H1 (cell line): ENCODE measurements at regions not wholly inside any gene's neighbourhood (a gene's known extent, or its start where the extent isn't known, plus 50 kb on each side); places are given as distances from the start of the nearest gene placed in this dataset.

Experiments
- BRCA1 ChIP-seq: IDR thresholded peaks from 2 replicates; pipeline ENCODE4 v1.6.1; 2012; ENCODE audit warnings: low read depth, low read length, improper control_type of control experiment
- CHD2 ChIP-seq: IDR thresholded peaks from 2 replicates; pipeline ENCODE4 v1.6.1; 2012; ENCODE audit warnings: low read length, improper control_type of control experiment
- EP300 ChIP-seq, 2 experiments: IDR thresholded peaks; 1 replicate in 1 of 2; 2 replicates in 1 of 2; pipeline ENCODE4 v1.6.1; 2011 to 2012; ENCODE audit warnings: low read depth in 2 of 2, low read length in 2 of 2, mild to moderate bottlenecking in 2 of 2, borderline replicate concordance in 1 of 2, inconsistent platforms in 1 of 2, moderate library complexity in 1 of 2
- EZH2 ChIP-seq: fragments of 200-600 bp; sonication (generic); IDR thresholded peaks from 2 replicates; pipeline ENCODE4 v1.7.1; 2012; ENCODE audit warnings: low read depth, mild to moderate bottlenecking, moderate library complexity, low read length, inconsistent platforms; ENCODE audit not compliant: severe bottlenecking
- POLR2A ChIP-seq, 2 experiments: IDR thresholded peaks; 1 replicate in 1 of 2; 2 replicates in 1 of 2; pipeline ENCODE4 v1.6.1; 2011; ENCODE audit warnings: low read depth in 2 of 2, low read length in 2 of 2, mild to moderate bottlenecking in 2 of 2; ENCODE audit errors: control extremely low read depth in 1 of 2
- POLR2AphosphoS5 ChIP-seq: IDR thresholded peaks from 2 replicates; pipeline ENCODE4 v1.6.1; 2011; ENCODE audit warnings: low read depth, low read length
- RAD21 ChIP-seq, 2 experiments: IDR thresholded peaks in 1 of 2; conservative IDR thresholded peaks in 1 of 2; 2 replicates each; pipeline ENCODE4 v1.6.1; 2011; ENCODE audit warnings: low read depth in 2 of 2, low read length in 2 of 2, improper control_type of control experiment in 1 of 2, inconsistent platforms in 1 of 2, mild to moderate bottlenecking in 1 of 2, moderate library complexity in 1 of 2
- RFX5 ChIP-seq: IDR thresholded peaks from 2 replicates; pipeline ENCODE4 v1.6.1; 2011; ENCODE audit warnings: low read depth, low read length, improper control_type of control experiment, borderline replicate concordance
- TBP ChIP-seq: IDR thresholded peaks from 2 replicates; pipeline ENCODE4 v1.6.1; 2011; ENCODE audit warnings: low read depth, low read length, improper control_type of control experiment
- ZNF274 ChIP-seq: IDR thresholded peaks from 2 replicates; pipeline ENCODE4 v1.7.0; 2012; ENCODE audit warnings: low read length, borderline replicate concordance; ENCODE audit errors: extremely low read depth
- TF ChIP-seq, protein P1 (sequence below): IDR thresholded peaks from 2 replicates; pipeline ENCODE4 v1.6.1; 2012; ENCODE audit warnings: inconsistent platforms
- TF ChIP-seq, protein P2 (sequence below), 3 experiments: IDR thresholded peaks; 1 replicate in 2 of 3; 2 replicates in 1 of 3; pipeline versions ENCODE4 v1.5.1 to v1.6.1; 2011; ENCODE audit warnings: low read length in 3 of 3, mild to moderate bottlenecking in 3 of 3, inconsistent platforms in 2 of 3, low read depth in 1 of 3, moderate library complexity in 1 of 3; ENCODE audit not compliant: insufficient read depth in 1 of 3; ENCODE audit errors: control extremely low read depth in 1 of 3

DNA sequence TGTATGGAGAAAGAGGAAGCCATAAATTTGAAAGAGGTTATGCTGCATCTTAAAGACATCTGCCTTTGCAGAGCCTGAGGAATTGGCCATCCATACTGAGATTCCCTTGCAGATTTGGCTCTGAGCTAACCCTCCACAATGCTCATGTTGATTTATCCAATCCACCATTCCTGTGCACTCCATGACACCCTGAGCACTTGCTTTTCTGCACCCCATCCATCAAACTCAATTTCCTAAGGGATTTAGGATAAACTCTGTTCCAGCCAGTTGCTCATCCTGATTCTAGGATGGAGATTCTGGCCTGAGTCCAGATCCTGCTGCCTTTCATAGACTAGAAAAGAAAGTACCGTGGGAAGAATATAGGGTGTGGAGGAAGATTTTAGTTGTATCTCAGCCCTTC is 379.2 kb upstream of the LARGE1 start:
- TF ChIP-seq, protein P1, sequence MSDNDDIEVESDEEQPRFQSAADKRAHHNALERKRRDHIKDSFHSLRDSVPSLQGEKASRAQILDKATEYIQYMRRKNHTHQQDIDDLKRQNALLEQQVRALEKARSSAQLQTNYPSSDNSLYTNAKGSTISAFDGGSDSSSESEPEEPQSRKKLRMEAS = no peak
- no peak for TF ChIP-seq EP300 (IDR thresholded peaks at IDR 0.05; ENCODE audit: borderline replicate concordance in 1 of 2, low read depth in 2 of 2, low read length in 2 of 2)
- TF ChIP-seq RAD21 (IDR thresholded peaks at IDR 0.05 in 1 of 2, conservative IDR thresholded peaks at IDR 0.05 in 1 of 2; ENCODE audit: low read depth in 2 of 2, low read length in 2 of 2) = no peak
- TF ChIP-seq RFX5 = no peak
- TF ChIP-seq CHD2 = no peak
- TF ChIP-seq, protein P2, sequence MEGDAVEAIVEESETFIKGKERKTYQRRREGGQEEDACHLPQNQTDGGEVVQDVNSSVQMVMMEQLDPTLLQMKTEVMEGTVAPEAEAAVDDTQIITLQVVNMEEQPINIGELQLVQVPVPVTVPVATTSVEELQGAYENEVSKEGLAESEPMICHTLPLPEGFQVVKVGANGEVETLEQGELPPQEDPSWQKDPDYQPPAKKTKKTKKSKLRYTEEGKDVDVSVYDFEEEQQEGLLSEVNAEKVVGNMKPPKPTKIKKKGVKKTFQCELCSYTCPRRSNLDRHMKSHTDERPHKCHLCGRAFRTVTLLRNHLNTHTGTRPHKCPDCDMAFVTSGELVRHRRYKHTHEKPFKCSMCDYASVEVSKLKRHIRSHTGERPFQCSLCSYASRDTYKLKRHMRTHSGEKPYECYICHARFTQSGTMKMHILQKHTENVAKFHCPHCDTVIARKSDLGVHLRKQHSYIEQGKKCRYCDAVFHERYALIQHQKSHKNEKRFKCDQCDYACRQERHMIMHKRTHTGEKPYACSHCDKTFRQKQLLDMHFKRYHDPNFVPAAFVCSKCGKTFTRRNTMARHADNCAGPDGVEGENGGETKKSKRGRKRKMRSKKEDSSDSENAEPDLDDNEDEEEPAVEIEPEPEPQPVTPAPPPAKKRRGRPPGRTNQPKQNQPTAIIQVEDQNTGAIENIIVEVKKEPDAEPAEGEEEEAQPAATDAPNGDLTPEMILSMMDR (IDR thresholded peaks at IDR 0.05; ENCODE audit: control extremely low read depth in 1 of 3, insufficient read depth in 1 of 3, low read depth in 1 of 3, low read length in 3 of 3) = no peak
- no peak for TF ChIP-seq POLR2A (IDR thresholded peaks at IDR 0.05; ENCODE audit: control extremely low read depth in 1 of 2, low read depth in 2 of 2, low read length in 2 of 2)
- no peak for TF ChIP-seq POLR2AphosphoS5
- no peak for TF ChIP-seq TBP
- no peak for TF ChIP-seq EZH2
- TF ChIP-seq BRCA1 = no peak
- no peak for TF ChIP-seq ZNF274
